HG03520 (cell line): ENCODE measurements at regions not wholly inside any gene's neighbourhood (a gene's known extent, or its start where the extent isn't known, plus 50 kb on each side); places are given as distances from the start of the nearest gene placed in this dataset.

Experiments used
- ATAC-seq: cut with Tn5 transposase; IDR thresholded peaks from one replicate; pipeline ENCODE4 v1.9.1; 2021; ENCODE audit warnings: mild to moderate bottlenecking, moderate library complexity; ENCODE audit not compliant: unreplicated experiment

- no peak for ATAC-seq
Measured at GRCh38 chr10:111706331-111706730, 477.2 kb downstream of the GPAM start.

- ATAC-seq, result no peak
Measured at GRCh38 chr10:111707076-111707475, 476.5 kb downstream of the GPAM start.

GRCh38 chr10:111709603-111710002 lies 474.0 kb downstream of the GPAM start:
- no peak for ATAC-seq

GRCh38 chr10:111716032-111716431 lies 467.5 kb downstream of the GPAM start:
- ATAC-seq, result no peak

GRCh38 chr10:111724121-111724520 lies 459.4 kb downstream of the GPAM start:
- ATAC-seq, result no peak

GRCh38 chr10:111725050-111725449 lies 458.5 kb downstream of the GPAM start:
- ATAC-seq, result no peak

GRCh38 chr10:111732166-111732785 lies 451.3 kb downstream of the GPAM start:
- ATAC-seq, result no peak

- ATAC-seq, result no peak
Measured at GRCh38 chr10:111739125-111739873, 444.3 kb downstream of the GPAM start.

- no peak for ATAC-seq
Measured at GRCh38 chr10:111739874-111740139, 443.8 kb downstream of the GPAM start.

- no peak for ATAC-seq
Measured at GRCh38 chr10:111745982-111746381, 437.6 kb downstream of the GPAM start.

GRCh38 chr10:111747751-111748150 lies 435.8 kb downstream of the GPAM start:
- ATAC-seq, result no peak

GRCh38 chr10:111748184-111748583 lies 435.4 kb downstream of the GPAM start:
- ATAC-seq, result no peak

GRCh38 chr10:111750165-111750849 lies 433.3 kb downstream of the GPAM start:
- ATAC-seq, result no peak

- peak; percentile 61 for ATAC-seq
Measured at GRCh38 chr10:111756217-111757061, 427.1 kb downstream of the GPAM start.

- no peak for ATAC-seq
Measured at GRCh38 chr10:111758593-111758992, 425.0 kb downstream of the GPAM start.

GRCh38 chr10:111762114-111762513 lies 421.5 kb downstream of the GPAM start:
- no peak for ATAC-seq

GRCh38 chr10:111765216-111765615 lies 418.3 kb downstream of the GPAM start:
- no peak for ATAC-seq

GRCh38 chr10:111766464-111766863 lies 417.1 kb downstream of the GPAM start:
- ATAC-seq, result no peak

- no peak for ATAC-seq
Measured at GRCh38 chr10:111767661-111768060, 415.9 kb downstream of the GPAM start.

GRCh38 chr10:111773950-111774349 lies 409.6 kb downstream of the GPAM start:
- no peak for ATAC-seq

GRCh38 chr10:111774486-111774885 lies 409.1 kb downstream of the GPAM start:
- no peak for ATAC-seq
